22Rv1 (cell line): ENCODE measurements at regions not wholly inside any gene's neighbourhood (a gene's known extent, or its start where the extent isn't known, plus 50 kb on each side); places are given as distances from the start of the nearest gene placed in this dataset.
"Not testable (repeated sequence)": the region's sequence is repeated elsewhere in the genome, so short reads cannot be mapped to it uniquely, and the experiment has no call there.

ENCODE experiments used
- CTCF ChIP-seq: fragments of 450-650 bp; IDR thresholded peaks from 2 replicates; pipeline ENCODE4 v1.5.1; 2017; ENCODE audit warnings: mild to moderate bottlenecking
- ZFX ChIP-seq: fragments of 450-650 bp; IDR thresholded peaks from 2 replicates; pipeline ENCODE4 v1.6.1; 2017; ENCODE audit warnings: antibody characterized with exemption, borderline replicate concordance

DNA sequence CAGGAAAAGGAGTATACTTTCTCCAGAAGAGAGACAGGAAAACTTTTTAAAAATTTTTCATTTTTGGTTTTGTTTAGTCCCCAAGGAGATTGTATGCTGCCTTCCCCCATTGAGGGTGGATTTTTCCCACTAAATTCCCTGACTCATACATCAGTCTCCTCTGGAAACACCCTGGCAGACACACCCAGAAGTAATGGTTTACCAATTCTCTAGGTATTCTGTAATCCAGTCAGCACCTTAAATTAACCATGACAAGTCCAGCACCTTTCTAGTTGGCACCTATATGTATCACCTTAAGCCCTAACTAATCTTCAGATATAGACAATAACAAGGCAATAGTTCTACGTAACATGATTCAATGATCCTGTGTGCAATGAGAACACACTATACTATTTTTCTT, 165.9 kb upstream of the NPAP1 start:
- not testable (repeated sequence) for TF ChIP-seq CTCF, ZFX
